ENCODE measurements at regions not wholly inside any gene's neighbourhood (a gene's known extent, or its start where the extent isn't known, plus 50 kb on each side); places are given as distances from the start of the nearest gene placed in this dataset.
"Not testable (repeated sequence)": the region's sequence is repeated elsewhere in the genome, so short reads cannot be mapped to it uniquely, and the experiment has no call there.

DNA sequence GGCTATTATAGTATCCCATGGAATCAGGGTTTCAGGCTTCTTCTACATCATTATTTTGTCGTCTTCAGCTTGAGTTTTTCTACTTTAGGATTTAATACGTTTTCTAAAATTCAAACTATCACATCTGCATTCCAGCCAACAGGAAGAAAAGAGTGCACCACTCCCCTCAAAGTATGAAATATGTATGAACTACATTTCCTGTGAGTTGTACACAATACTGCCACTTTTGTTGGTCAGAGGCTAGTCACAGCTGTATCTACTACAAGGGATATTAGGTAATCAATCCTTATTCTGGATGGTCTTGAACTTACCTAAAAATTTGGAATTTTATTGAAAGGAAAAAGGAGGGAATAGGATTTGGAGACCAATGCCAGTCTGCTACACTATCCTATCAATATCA is 235.6 kb upstream of the TBX18 start:
- ATAC-seq (ENCODE audit: low read depth): no peak
- Histone ChIP-seq H3K27me3 (replicated peaks in 1 of 4; ENCODE audit: control extremely low read depth in 1 of 4, control insufficient read depth in 3 of 4, insufficient read depth in 4 of 4, low read length in 3 of 4) (no peaks in the 10 kb centered on the region), H3K36me3 (replicated peaks in 1 of 2; ENCODE audit: control extremely low read depth in 1 of 2, control insufficient read depth in 1 of 2, extremely low read depth in 1 of 2, insufficient read depth in 2 of 2, low read length in 1 of 2) (no peaks in the 10 kb centered on the region), H3K4me3 (ENCODE audit: control extremely low read depth in 1 of 5, extremely low read depth in 1 of 5, insufficient read depth in 1 of 5, low read depth in 2 of 5, low read length in 4 of 5) (no peak overlapping the region), H3K27ac (ENCODE audit: low read length in 2 of 2) (no peak overlapping the region), H3K79me2 (ENCODE audit: control insufficient read depth, insufficient read depth, low read length) (no peaks in the 10 kb centered on the region), H3K4me2 (replicated peaks; ENCODE audit: low read depth, low read length, poor library complexity, severe bottlenecking) (no peak overlapping the region), H3K9ac (ENCODE audit: low read length) (no peak overlapping the region), H3K9me3 (ENCODE audit: control extremely low read depth in 1 of 3, control insufficient read depth in 2 of 3, insufficient read depth in 1 of 3, low read length in 2 of 3) (no peaks in the 10 kb centered on the region), H3K4me1 (ENCODE audit: control insufficient read depth in 2 of 2, insufficient read depth in 2 of 2, low read length in 2 of 2) (no peaks in the 10 kb centered on the region), H4K20me1 (ENCODE audit: control insufficient read depth, insufficient read depth, low read length, poor library complexity, severe bottlenecking) (no peaks in the 10 kb centered on the region), H2AFZ (ENCODE audit: insufficient read depth, low read depth, low read length, poor library complexity, severe bottlenecking) (no peak overlapping the region)
- Mint-ChIP-seq H3K4me3 (no peak overlapping the region), H3K4me1 (no peaks in the 10 kb centered on the region), H3K9me3 (ENCODE audit: insufficient read depth) (peaks cover 4% of the 10 kb centered on the region), H3K27me3 (no peaks in the 10 kb centered on the region), H3K27ac (no peak overlapping the region)
- CTCF ChIA-PET: no interaction called here
- POLR2A ChIA-PET: no interaction called here
- WGBS (ENCODE audit: insufficient coverage): no CpG with 5 or more reads among the region's 2 CpGs
- TF ChIP-seq, protein P1, sequence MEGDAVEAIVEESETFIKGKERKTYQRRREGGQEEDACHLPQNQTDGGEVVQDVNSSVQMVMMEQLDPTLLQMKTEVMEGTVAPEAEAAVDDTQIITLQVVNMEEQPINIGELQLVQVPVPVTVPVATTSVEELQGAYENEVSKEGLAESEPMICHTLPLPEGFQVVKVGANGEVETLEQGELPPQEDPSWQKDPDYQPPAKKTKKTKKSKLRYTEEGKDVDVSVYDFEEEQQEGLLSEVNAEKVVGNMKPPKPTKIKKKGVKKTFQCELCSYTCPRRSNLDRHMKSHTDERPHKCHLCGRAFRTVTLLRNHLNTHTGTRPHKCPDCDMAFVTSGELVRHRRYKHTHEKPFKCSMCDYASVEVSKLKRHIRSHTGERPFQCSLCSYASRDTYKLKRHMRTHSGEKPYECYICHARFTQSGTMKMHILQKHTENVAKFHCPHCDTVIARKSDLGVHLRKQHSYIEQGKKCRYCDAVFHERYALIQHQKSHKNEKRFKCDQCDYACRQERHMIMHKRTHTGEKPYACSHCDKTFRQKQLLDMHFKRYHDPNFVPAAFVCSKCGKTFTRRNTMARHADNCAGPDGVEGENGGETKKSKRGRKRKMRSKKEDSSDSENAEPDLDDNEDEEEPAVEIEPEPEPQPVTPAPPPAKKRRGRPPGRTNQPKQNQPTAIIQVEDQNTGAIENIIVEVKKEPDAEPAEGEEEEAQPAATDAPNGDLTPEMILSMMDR (IDR thresholded peaks at IDR 0.05): no peak
- TF ChIP-seq EZH2 (IDR thresholded peaks at IDR 0.05; ENCODE audit: borderline replicate concordance, insufficient read depth, low read depth, low read length, poor library complexity, severe bottlenecking): no peak
- intact Hi-C loops (cut with micrococcal nuclease): no loop called here
- no peak for DNase-seq

DNA sequence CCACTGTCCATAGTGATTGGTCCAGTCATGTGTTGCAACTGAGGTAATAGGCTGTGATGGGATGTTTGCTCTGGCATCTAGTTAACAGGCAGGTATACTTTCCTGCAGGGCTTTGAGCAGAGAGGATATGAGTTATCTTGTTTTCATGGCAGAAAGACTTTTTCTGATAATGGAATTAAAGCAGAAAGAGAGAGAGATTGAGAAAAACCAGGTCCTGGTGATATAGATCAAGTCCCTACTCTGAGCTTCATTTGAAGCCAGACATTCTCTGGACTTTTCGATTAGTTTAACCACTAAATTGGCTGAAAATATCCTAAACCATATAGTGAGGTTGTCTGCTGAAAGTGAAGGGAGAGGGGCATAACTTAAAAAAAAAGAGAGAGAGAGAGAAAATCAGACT is 233.8 kb upstream of the TBX18 start:
- WGBS (ENCODE audit: insufficient coverage): no CpG with 5 or more reads among the region's 1 CpG
- Mint-ChIP-seq H3K4me1 (no peaks in the 10 kb centered on the region), H3K9me3 (ENCODE audit: insufficient read depth) (peaks cover 2% of the 10 kb centered on the region), H3K4me3 (no peak overlapping the region), H3K27me3 (no peaks in the 10 kb centered on the region), H3K27ac (no peak overlapping the region)
- no peak overlapping the region for H3K4me3 ChIP-seq (ENCODE audit: control extremely low read depth in 1 of 5, extremely low read depth in 1 of 5, insufficient read depth in 1 of 5, low read depth in 2 of 5, low read length in 4 of 5)
- no peak for DNase-seq
- H4K20me1 ChIP-seq (ENCODE audit: control insufficient read depth, insufficient read depth, low read length, poor library complexity, severe bottlenecking): no peaks in the 10 kb centered on the region
- no peak for ATAC-seq (ENCODE audit: low read depth)
- no peaks in the 10 kb centered on the region for H3K4me1 ChIP-seq (ENCODE audit: control insufficient read depth in 2 of 2, insufficient read depth in 2 of 2, low read length in 2 of 2)
- intact Hi-C loops (cut with micrococcal nuclease): no loop called here
- POLR2A ChIA-PET: no interaction called here
- TF ChIP-seq, protein P1 (IDR thresholded peaks at IDR 0.05): no peak
- TF ChIP-seq EZH2 (IDR thresholded peaks at IDR 0.05; ENCODE audit: borderline replicate concordance, insufficient read depth, low read depth, low read length, poor library complexity, severe bottlenecking): no peak
- H3K9me3 ChIP-seq (ENCODE audit: control extremely low read depth in 1 of 3, control insufficient read depth in 2 of 3, insufficient read depth in 1 of 3, low read length in 2 of 3): no peaks in the 10 kb centered on the region
- no peaks in the 10 kb centered on the region for H3K79me2 ChIP-seq (ENCODE audit: control insufficient read depth, insufficient read depth, low read length)
- no peak overlapping the region for H3K4me2 ChIP-seq (replicated peaks; ENCODE audit: low read depth, low read length, poor library complexity, severe bottlenecking)
- H3K27me3 ChIP-seq (replicated peaks in 1 of 4; ENCODE audit: control extremely low read depth in 1 of 4, control insufficient read depth in 3 of 4, insufficient read depth in 4 of 4, low read length in 3 of 4): no peaks in the 10 kb centered on the region
- H3K36me3 ChIP-seq (replicated peaks in 1 of 2; ENCODE audit: control extremely low read depth in 1 of 2, control insufficient read depth in 1 of 2, extremely low read depth in 1 of 2, insufficient read depth in 2 of 2, low read length in 1 of 2): no peaks in the 10 kb centered on the region
- no peak overlapping the region for H3K9ac ChIP-seq (ENCODE audit: low read length)
- H2AFZ ChIP-seq (ENCODE audit: insufficient read depth, low read depth, low read length, poor library complexity, severe bottlenecking): no peak overlapping the region
- CTCF ChIA-PET: no interaction called here
- H3K27ac ChIP-seq (ENCODE audit: low read length in 2 of 2): no peak overlapping the region

DNA sequence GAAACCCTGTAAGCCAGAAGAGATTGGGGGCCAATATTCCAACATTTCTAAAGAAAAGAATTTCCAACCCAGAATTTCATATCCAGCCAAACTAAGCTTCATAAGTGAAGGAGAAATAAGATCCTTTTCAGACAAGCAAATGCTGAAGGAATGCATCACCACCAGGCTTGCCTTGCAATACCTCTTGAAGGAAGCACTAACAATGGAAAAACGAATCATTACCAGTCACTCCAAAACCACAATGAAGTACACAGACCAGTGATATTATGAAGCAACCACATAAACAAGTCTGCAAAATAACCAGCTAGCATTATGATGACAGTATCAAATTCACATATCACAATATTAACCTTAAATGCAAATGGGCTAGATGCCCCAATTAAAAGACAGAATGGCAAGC is 224.4 kb upstream of the TBX18 start:
- POLR2A ChIA-PET; H3K9me3 Mint-ChIP-seq (ENCODE audit: insufficient read depth); H2AFZ ChIP-seq (ENCODE audit: insufficient read depth, low read depth, low read length, poor library complexity, severe bottlenecking); H3K4me1 Mint-ChIP-seq; H3K9me3 ChIP-seq (ENCODE audit: control extremely low read depth in 1 of 3, control insufficient read depth in 2 of 3, insufficient read depth in 1 of 3, low read length in 2 of 3); H3K4me3 Mint-ChIP-seq; intact Hi-C loops (cut with micrococcal nuclease); H3K9ac ChIP-seq (ENCODE audit: low read length); H3K27me3 Mint-ChIP-seq; H3K4me1 ChIP-seq (ENCODE audit: control insufficient read depth in 2 of 2, insufficient read depth in 2 of 2, low read length in 2 of 2); DNase-seq; H3K36me3 ChIP-seq (replicated peaks in 1 of 2; ENCODE audit: control extremely low read depth in 1 of 2, control insufficient read depth in 1 of 2, extremely low read depth in 1 of 2, insufficient read depth in 2 of 2, low read length in 1 of 2); H3K27ac ChIP-seq (ENCODE audit: low read length in 2 of 2); H3K79me2 ChIP-seq (ENCODE audit: control insufficient read depth, insufficient read depth, low read length); H3K4me3 ChIP-seq (ENCODE audit: control extremely low read depth in 1 of 5, extremely low read depth in 1 of 5, insufficient read depth in 1 of 5, low read depth in 2 of 5, low read length in 4 of 5); ATAC-seq (ENCODE audit: low read depth); H3K4me2 ChIP-seq (replicated peaks; ENCODE audit: low read depth, low read length, poor library complexity, severe bottlenecking); H3K27ac Mint-ChIP-seq; CTCF ChIA-PET; H3K27me3 ChIP-seq (replicated peaks in 1 of 4; ENCODE audit: control extremely low read depth in 1 of 4, control insufficient read depth in 3 of 4, insufficient read depth in 4 of 4, low read length in 3 of 4); H4K20me1 ChIP-seq (ENCODE audit: control insufficient read depth, insufficient read depth, low read length, poor library complexity, severe bottlenecking): not testable (repeated sequence)
- WGBS (ENCODE audit: insufficient coverage): 67% methylated on average over 1 of the region's 1 CpG

All from B cell (primary cell).